Cerebellar nuclear complex (tissue), 1 donor: ENCODE measurements at regions not wholly inside any gene's neighbourhood (a gene's known extent, or its start where the extent isn't known, plus 50 kb on each side); places are given as distances from the start of the nearest gene placed in this dataset.
"Not testable (repeated sequence)": the region's sequence is repeated elsewhere in the genome, so short reads cannot be mapped to it uniquely, and the experiment has no call there.

Source experiments
- DNase-seq, 2 experiments: peaks; one replicate each; lab custom pipeline; 2025; lab: John Stamatoyannopoulos, UW

DNA sequence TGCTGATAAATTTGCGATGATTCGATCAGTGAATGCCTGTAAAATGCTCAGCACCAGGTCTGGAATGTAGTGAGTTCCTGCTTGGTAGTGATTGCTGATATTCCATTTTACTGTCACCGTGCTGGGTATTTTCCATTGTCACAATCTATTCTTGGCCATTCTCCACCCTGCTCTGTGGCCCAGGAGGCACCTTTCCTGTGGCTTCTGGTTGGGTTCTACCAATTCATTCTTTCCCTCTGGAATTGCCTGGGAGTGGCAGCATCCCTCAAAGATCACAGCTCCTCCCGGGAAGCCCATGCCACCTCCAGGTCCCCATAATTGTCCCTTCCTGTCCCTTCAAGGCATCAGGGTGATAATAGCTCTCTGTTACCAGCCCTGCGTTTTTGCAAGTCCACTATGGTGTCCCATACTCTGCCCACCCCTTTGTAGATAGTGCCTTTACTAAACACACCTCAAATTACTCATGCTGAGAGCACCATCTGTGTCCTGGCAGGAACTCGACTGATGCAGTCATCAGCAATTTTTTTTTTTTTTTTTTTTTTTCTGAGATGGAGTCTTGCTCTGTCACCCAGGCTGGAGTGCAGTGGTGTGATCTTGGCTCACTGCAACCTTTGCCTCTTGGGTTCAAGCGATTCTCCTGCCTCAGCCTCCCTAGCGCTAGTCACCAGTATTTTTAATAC lies 177.8 kb upstream of the PROK2 start:
- no peak for DNase-seq

DNA sequence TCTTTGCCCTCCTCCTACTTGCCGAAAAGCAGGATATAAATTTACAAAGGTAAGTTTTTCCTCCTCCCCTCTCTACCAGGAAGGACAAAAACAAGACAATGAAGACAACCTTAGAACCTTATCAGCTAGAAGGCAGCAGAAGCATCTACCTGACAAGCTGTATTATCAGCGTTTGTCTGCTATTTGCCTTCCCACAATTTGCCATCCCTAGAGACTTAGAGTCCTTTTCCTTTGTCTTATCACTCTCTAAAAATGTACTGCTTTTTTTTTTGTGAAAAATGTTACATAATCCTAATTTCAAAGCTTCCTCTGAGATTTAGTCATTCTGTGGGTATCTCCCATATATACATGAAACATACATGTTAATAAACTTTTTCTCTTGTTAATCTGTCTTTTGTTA lies 176.9 kb upstream of the PROK2 start:
- DNase-seq = no peak

DNA sequence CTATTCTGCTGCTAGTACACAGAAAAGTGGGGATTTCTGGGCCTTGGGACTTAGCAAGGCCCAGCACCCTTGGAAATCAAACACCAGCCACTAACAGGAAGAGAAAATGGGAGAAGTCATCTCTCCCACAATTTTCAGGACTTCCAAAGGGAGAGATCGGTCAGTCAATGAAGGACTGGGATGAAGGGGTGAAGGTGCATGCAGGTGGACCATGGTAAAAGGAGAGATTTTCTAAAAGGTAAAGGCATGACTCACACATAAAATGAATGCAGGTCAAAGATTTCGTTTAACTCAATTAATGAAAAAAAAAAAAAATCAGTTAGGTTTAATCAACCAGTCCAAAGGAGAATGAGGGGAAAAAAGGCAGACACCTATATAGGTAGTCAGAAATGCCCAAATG lies 176.4 kb upstream of the PROK2 start:
- no peak for DNase-seq

DNA sequence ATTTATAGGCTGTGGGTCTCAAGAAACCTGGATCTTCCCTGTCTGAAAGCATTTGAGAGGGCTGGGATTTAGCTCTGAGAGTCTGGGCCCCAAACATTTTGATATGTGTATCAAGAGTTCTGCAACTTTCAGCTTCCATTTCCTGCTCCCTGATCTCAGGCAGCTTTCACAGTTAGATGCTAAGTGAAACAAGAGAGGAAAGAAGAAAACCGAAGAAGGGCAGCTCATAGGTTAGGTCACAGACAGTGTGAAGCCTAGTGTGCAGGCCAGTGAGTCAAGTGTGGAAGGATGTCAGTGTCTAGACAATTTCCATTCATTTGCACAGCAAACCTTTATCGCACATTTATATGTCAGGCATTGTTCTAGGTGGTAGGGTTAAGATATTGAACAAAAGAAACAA lies 173.6 kb upstream of the PROK2 start:
- no peak for DNase-seq

DNA sequence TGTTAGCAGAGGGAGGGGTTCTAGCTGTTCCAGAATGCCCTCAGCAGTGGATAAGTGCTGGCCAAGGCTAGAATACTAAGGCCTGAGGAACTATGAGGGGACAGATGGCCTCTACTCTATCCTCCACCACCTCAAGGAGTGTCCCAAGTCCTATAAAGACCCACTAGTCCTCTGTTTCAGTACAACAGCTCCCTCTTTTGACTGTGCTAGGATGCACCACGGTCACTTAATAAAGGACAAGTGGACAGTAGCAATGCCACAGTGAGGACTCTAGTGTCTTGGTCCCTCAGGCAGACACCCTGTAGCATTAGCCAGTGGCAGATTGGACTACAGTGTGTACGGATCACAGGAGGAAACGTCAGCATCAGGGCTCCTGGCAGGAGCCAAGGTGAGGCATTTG lies 171.8 kb upstream of the PROK2 start:
- DNase-seq = no peak

DNA sequence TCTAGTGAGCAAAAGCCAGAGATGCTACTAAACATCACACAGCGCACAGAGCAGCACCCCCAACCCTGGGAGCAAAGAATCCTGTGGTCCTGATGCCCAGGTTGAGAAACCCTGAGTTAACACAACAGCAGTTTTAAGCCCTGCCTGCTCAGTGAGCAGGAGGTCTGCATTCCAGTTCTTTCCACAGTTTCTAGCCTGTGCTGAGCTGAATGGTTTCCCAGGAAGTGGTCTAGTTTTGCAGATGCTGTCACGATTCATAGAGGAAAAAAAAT lies 171.1 kb upstream of the PROK2 start:
- no peak for DNase-seq

DNA sequence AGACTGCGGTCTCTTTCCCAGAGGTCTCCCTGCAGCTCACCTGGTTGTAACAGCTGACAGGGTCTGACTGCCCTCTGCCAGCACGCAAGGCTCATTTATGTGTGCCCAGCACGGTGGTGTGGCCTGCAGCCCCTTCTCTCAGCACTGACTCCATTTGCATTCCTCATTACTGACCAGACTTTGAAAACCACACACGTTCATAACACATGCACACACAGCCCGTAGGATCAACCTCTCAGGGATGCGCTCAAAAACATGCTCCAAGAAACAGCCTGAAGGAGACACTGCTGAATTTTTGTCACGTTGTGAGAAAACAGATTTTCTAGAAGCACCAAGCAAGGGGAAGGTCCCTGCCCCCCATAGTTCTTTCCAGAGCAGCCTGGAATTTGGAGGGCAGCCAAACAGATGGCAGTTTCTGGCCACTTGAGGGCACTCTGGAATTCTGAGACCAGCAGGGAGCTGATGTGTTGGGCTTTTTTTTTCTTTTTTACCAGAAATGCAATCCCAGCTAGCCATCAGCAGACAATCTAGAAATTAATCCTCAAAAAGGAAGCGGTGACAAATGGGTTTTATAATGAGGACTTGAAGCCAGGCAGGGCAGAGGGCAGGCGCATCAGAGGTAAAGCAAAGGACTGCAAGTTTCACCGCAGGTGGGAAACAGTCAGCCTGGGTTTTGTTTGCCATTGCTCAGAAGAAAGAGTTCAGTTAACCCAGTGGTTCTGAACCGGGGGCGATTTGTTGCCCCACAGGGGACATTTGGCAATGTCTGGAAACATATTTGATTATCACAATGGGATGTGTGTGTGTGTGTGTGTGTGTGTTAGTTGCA lies 170.5 kb upstream of the PROK2 start:
- DNase-seq = peak in 1 of 2 experiments; percentile 26

DNA sequence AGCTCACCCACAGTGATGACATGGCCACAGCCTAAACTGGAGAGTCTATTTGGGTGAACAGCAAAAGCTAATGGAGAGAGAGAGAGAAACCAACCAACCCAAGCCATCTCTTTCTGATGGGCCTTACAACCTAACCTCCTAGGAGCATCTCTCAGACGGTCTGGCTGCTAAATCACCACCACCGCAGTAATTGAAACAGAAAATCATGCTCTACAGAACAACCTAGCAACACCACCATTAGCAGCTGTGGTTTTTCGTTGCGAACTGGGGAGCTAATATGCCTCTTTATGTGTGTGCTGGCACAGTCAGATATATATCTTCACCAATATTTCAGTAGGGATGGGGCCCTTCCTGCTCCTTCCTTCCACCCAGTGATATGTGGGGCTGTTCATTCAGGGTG lies 166.9 kb upstream of the PROK2 start:
- DNase-seq = no peak

DNA sequence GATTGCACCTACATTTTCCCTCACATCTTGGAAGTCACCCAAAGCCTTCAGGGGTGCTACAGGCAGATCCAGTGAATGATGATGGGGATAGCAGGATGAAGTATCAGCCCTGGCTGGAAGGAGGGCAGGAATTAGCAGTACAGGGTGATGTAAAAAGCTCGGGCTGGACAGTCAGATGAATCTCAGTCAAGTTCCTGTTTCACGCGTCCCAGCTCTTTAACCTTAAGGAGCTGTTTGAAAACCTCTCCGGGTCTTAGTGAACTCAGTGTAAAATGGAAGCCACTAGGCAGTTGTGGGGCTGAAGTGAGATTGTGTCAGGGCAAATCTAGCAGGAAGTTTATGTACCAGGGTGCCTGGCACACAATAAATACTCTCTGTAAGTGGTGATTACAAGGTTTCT lies 166.4 kb upstream of the PROK2 start:
- no peak for DNase-seq

DNA sequence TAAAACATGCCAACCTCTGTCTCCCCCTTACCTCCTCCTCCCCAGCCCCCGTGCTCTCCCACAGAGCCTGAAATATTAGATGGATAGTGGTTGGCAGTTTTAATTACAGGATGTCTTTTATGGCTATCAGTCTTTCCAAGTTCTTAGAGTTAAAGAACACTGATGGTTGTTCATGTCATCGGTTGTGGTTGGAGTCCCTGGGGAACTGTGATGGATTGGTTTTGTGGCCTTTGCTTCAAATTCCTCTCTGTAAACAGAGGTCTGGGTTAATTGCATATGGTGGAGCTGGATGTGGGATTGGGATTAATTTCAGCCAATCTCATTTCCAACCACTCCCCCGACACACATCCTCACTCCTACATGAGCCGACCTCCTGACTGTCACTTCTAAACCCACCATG lies 164.5 kb upstream of the PROK2 start:
- no peak for DNase-seq

DNA sequence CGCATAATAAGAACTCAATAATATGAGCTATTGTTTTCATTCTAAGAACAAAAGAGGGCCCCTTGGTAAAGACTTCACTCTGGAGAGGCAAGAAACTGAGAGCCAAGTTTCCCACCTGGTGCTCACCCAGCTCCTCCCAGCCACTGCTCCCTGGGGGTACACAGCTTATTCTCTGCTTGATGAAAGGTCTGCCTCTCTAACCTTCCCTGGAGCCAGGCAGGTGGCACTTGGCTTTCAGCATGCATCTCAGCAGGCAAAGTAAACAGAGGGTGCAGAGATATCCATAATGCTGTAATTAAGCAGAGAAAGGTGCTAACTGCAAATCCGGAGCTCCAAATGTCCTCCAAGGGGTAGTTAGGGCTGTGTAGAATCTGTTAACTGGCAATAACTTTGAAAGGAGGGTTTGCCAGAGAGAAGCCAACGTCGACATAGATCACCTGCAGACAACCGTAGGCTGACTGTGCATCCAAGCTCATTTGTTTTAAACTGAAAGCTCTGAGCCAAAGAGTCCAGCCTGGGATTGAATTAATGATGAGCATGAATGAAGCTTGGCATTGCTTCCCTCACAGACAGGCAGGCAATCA lies 159.6 kb upstream of the PROK2 start:
- DNase-seq = no peak

DNA sequence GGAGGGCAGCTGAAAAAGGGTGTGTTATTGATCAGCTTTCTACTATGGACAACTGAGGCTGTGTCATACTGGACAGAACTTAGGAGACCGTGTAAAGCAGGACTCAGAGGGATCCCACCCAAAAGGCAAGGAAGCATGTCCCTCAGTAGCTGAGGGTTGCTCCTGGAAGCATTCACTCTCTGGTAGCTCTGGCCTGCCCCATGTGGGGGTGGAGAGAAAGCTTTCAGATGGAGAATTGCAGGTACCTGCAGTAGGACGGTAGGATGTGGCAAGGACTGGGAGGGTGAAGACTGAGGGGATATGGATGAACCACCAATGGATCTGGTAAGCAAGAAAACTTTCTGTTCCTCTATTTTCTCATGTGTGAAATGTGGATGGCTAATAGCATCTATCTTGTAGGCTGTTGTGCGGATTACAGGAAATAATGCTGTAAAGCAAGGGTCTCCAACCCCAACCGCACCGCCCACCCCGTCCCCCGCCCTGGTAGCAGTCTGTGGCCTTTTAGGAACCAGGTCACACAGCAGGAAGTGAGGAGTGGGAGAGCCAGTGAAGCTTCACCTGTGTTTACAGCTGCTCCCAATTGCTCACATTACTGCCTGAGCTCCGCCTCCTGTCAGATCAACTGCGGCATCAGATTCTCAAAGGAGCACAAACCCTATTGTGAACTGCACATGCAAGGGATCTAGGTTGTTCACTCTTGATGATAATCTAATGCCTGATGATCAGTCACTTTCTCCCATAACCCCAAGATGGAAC lies 157.7 kb upstream of the PROK2 start:
- DNase-seq = no peak

DNA sequence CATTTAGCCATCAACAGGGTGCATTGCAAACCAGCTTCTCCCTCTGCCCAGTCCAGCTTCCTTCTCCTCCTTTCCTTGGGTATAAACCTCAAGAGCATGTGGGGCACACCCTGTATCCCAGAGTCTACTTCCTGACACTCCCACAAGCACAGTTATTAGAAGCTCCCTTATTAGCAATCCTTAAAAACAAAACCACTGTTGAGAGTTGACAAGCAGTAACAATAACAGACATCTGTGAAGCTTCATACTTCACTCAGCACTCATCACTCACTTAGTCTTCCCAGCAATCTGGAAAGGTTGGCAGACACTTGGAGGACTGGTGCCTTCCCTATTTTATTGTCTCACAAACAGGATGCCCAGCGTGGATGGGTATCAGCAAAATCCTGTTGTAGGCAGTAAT lies 155.5 kb upstream of the PROK2 start:
- DNase-seq = no peak

DNA sequence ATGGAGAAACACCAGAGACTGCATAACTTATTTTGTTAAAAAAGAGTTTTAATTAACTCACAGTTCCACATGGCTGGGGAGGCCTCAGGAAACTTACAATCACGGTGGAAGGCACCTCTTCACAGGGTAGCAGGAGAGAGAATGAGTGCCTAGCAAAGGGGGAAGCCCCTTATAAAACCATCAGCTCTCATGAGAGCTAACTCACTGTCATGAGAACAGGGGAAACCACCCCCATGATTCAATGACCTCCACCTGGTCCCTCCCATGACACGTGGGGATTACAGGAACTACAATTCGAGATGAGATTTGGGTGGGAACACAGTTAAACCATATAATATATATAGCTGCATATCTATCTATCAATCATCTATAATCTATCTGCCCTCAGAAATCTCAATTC lies 153.1 kb upstream of the PROK2 start:
- not testable (repeated sequence) for DNase-seq

DNA sequence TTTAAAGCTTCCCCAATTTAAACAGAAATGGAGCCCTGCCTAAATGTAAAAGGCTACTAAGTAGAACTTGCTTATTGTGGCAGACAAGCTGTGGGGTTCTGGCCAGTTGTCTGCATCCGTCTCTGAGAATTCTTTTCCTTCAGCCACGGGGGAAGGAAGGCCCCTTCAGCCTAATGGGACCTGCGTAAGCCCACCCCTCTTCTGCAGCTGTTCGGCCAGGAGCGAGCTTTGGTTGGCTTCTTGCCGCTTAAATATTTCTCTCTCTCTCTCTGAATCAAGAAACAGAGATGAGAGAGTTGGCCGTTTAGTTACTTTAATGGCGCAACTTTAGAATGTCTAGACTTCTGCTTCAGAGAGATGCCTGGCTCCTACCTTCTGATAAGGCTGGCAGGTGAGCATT lies 151.7 kb upstream of the PROK2 start:
- DNase-seq = no peak

DNA sequence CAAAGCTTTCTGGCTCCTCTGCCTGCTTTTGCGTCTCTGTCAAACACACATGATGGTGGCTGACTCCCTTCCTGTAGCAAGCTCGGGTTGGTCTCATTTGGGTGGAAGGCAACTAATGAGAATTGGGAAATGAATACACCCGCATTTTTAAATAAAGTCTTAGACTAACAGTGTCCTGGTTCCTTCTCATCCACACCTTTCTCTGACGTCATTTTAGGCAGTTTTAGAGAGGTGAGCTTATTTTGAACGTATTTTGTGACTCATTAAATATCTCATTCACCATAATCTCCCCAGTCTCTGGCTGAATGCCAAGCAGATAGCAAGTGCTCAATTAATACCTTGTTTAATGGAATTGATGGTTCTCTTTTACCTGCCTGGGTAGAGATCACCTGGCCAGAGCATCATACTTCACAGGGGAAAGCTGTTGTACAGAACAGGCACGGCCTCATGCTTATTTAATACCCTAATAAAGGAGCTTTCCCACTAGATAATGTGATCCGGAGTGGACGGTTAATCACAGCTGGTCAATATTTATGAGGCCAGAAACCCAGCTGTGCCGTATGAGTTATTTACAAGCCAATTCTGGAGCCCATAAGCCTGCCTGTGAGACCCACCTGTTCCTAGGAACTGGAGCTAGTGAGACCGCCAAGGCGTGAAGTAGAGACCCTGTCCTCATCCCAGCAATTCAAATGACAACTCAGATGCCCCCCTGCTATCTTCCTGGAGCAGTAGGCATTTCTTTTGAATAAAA lies 149.7 kb upstream of the PROK2 start:
- DNase-seq = no peak

DNA sequence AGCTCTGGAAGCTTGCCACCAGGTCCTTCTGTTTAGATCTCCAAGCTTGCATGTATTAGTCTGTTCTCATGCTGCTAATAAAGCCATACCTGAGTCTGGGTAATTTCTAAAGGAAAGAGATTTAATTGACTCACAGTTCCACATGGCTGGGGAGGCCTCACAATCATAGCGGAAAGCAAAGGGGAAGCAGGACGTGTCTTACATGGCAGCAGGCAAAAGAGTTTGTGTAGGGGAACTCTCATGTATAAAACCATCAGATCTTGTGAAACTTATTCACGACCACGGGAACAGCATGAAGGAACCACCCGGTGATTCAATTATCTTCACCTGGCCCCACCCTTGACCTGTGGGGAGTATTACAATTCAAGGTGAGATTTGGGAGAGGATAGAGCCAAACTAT lies 147.0 kb upstream of the PROK2 start:
- DNase-seq = no peak

DNA sequence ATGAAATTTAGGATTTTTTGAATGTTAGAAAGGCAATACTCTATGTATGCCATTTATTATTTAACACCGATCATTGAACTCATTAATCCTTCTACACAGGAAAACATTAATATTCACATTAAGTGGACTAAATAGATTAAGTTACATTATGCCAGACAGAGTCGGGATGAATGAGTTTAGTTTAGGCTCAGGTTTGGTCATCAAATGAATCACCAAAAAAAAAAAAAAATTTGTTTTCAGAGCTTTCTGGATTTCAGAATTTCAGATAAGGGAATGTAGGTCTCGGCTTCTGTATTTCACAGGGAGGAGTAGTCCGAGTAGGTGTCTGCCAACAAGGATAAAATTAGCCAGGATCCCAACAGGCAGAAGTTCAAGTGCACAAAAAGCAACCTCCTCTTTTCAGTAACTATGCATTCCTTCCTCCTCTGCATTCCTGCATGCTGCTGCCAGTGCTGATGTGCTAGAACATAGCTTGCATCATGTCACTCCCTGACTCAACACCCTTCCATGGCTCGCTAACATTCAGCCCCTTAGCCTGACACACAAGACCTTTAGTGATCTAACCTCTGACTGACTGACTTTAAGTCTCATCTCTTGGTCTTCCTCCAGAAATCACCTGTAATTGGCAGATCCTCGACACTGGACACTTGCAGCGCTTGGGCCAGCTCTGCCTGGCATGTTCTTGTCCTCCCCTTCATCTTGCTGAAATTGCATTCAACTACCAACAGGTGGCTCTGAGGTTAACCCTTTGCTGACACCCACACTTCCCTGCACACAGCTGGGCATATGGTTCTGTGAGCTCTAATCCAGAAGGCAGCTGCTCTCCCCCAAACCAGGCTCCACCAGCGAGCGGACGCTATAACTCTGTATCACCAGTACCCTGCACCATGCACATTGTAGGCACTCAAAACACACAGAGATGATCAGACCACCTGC lies 145.4 kb upstream of the PROK2 start:
- no peak for DNase-seq

DNA sequence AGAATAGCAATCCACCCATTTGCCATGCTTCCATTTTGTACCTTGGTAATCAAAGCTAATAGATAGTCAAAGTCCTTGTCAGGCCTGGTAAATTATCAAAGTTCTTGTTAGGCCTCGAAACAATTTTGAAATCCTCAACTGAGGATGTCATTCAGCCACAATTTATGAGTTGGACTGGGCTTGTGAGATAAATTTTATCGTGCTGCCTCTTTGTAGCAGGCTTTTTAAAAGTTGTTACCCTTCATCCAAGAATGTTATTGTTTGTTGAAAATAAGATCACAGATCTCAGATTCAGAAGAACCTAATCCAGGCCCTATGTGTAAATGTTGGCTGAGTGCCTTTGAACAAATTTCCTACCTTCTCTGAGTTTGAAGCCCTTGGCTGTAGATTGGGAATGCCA lies 143.3 kb upstream of the PROK2 start:
- DNase-seq = no peak

DNA sequence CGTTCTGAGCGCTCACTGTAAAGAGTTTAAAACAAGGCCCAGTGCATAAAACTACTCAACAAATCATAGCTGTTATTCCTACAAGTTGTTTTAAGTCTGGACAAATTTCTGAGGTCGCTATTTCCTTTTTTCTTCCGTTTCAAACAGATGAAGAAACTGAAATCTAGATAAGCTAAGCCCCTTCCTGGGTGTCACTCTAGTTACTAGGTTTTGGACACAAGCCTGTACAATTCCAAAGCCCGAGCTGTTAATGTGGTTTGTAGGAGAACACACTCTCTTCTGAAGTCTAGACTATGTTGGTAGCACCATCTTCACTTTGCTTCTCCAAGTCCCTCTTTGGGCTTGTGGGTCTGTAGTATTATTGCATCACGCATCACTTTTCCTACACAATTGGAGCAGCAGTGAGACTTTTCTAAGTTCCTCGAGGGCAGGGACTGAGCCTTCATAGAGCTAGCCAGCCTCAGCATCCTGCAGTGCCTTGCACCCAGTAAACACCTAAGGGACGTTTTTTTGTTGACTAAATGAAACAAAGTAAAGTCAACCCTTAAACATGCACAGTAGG lies 142.6 kb upstream of the PROK2 start:
- DNase-seq = no peak

DNA sequence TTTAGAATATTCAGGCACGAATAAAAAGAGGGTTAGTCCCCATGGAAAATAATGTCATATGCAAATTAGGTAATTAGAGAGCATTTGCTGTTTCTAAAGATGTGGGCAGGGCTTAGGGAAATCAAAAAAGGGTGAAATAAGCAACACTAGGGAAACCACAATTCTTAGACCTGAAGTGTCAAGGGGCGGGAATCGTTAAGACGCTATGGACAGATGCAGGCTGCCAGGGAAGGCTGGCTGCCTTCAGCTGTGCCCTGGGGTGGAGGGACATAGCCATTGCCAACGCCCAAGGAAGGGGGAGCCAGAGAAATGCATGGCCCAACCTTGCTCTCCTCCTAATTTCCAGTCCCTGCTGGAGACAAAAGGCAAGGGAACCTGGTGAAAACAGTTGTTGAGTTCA lies 141.7 kb upstream of the PROK2 start:
- DNase-seq = no peak
